CD4-positive, alpha-beta T cell (primary cell): ENCODE measurements at regions not wholly inside any gene's neighbourhood (a gene's known extent, or its start where the extent isn't known, plus 50 kb on each side); places are given as distances from the start of the nearest gene placed in this dataset.

Experiments used
- ATAC-seq: fragments of 200-7000 bp; cut with Tn5 transposase; one replicate; pipeline ENCODE4 v1.10.0; 2022; ENCODE audit warnings: mild to moderate bottlenecking; ENCODE audit not compliant: poor library complexity
- CTCF ChIA-PET: fragments of 350-600 bp; sonication (Branson Sonifier 250); formaldehyde crosslinking; loops from one replicate; lab custom pipeline; 2021; ENCODE audit warnings: antibody characterized with exemption, inconsistent platforms; lab: Charles Lee
- POLR2A ChIA-PET: fragments of 350-600 bp; sonication (Branson Sonifier 250); formaldehyde crosslinking; loops from one replicate; lab custom pipeline; 2021; ENCODE audit warnings: antibody characterized with exemption, inconsistent platforms; lab: Charles Lee
- DNase-seq, 14 experiments: peaks; one replicate each; pipeline ENCODE4 v3.0.0-alpha.2; 2013 to 2020; ENCODE audit warnings: mixed read lengths in 2 of 14
- H3K27ac ChIP-seq, 2 donors: one replicate each; pipeline versions ENCODE4 v1.5.1 to v1.7.0; 2013; ENCODE audit warnings: low read length in 2 of 2, low read depth in 1 of 2, mild to moderate bottlenecking in 1 of 2
- H3K27me3 ChIP-seq, 2 experiments: 1 replicate in 1 of 2; 2 replicates in 1 of 2; pipeline versions ENCODE4 v1.6.1 to v1.7.0; 2013; ENCODE audit warnings: low read length in 2 of 2, control low read depth in 1 of 2, mild to moderate bottlenecking in 1 of 2, moderate library complexity in 1 of 2; ENCODE audit not compliant: insufficient read depth in 2 of 2, control insufficient read depth in 1 of 2
- H3K36me3 ChIP-seq: one replicate; pipeline ENCODE4 v1.6.1; 2013; ENCODE audit warnings: low read length, control low read depth; ENCODE audit not compliant: insufficient read depth
- H3K4me1 ChIP-seq: one replicate; pipeline ENCODE4 v1.6.1; 2013; ENCODE audit warnings: low read length, control low read depth; ENCODE audit not compliant: insufficient read depth
- H3K4me3 ChIP-seq: one replicate; pipeline ENCODE4 v1.5.1; 2013; ENCODE audit warnings: mild to moderate bottlenecking, low read length, moderate library complexity
- H3K9me3 ChIP-seq, 2 experiments: 1 replicate in 1 of 2; 2 replicates in 1 of 2; pipeline versions ENCODE4 v1.6.1 to v1.7.0; 2013; ENCODE audit warnings: low read length in 2 of 2, mild to moderate bottlenecking in 2 of 2, control low read depth in 1 of 2, moderate library complexity in 1 of 2; ENCODE audit not compliant: control insufficient read depth in 1 of 2, insufficient read depth in 1 of 2
- H3K27ac Mint-ChIP-seq: one replicate; pipeline ENCODE4 v1.8.0; 2020; ENCODE audit warnings: mixed read lengths
- H3K27me3 Mint-ChIP-seq: one replicate; pipeline ENCODE4 v1.8.0; 2021; ENCODE audit warnings: mixed read lengths
- H3K36me3 Mint-ChIP-seq: one replicate; pipeline ENCODE4 v1.8.0; 2021; ENCODE audit warnings: low read depth, mixed read lengths
- H3K4me1 Mint-ChIP-seq: one replicate; pipeline ENCODE4 v1.8.0; 2021; ENCODE audit warnings: low read depth, mixed read lengths
- H3K4me3 Mint-ChIP-seq: one replicate; pipeline ENCODE4 v1.8.0; 2020; ENCODE audit warnings: mild to moderate bottlenecking, mixed read lengths
- H3K9me3 Mint-ChIP-seq: one replicate; pipeline ENCODE4 v1.8.0; 2020; ENCODE audit warnings: mixed read lengths
- intact Hi-C, 2 experiments: fragments of 100-400 bp; cut with DNase I in 1 of 2; cut with micrococcal nuclease in 1 of 2; formaldehyde crosslinking; loops; one replicate each; pipeline versions ENCODE4 v1.15.1 to v1.9.0; 2023 to 2025; cut with DNase I, micrococcal nuclease
- TF ChIP-seq, protein P1 (sequence below): fragments of 200-600 bp; IDR thresholded peaks from one replicate; pipeline ENCODE4 v1.8.0; 2022; ENCODE audit warnings: antibody characterized with exemption, mild to moderate bottlenecking

- Mint-ChIP-seq H3K9me3 (no peaks in the 10 kb centered on the region), H3K4me3 (no peak overlapping the region), H3K36me3 (no peaks in the 10 kb centered on the region), H3K27me3 (no peaks in the 10 kb centered on the region), H3K4me1 (peaks cover 5% of the 10 kb centered on the region), H3K27ac (no peak overlapping the region)
- Histone ChIP-seq H3K36me3 (no peaks in the 10 kb centered on the region), H3K9me3 (no peaks in the 10 kb centered on the region), H3K4me3 (no peak overlapping the region), H3K27ac (no peak overlapping the region), H3K4me1 (no peaks in the 10 kb centered on the region), H3K27me3 (no peaks in the 10 kb centered on the region)
- DNase-seq (no peak), ATAC-seq (no peak)
- CTCF ChIA-PET: no interaction called here
- TF ChIP-seq, protein P1, sequence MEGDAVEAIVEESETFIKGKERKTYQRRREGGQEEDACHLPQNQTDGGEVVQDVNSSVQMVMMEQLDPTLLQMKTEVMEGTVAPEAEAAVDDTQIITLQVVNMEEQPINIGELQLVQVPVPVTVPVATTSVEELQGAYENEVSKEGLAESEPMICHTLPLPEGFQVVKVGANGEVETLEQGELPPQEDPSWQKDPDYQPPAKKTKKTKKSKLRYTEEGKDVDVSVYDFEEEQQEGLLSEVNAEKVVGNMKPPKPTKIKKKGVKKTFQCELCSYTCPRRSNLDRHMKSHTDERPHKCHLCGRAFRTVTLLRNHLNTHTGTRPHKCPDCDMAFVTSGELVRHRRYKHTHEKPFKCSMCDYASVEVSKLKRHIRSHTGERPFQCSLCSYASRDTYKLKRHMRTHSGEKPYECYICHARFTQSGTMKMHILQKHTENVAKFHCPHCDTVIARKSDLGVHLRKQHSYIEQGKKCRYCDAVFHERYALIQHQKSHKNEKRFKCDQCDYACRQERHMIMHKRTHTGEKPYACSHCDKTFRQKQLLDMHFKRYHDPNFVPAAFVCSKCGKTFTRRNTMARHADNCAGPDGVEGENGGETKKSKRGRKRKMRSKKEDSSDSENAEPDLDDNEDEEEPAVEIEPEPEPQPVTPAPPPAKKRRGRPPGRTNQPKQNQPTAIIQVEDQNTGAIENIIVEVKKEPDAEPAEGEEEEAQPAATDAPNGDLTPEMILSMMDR: no peak
- POLR2A ChIA-PET: no interaction called here
- intact Hi-C loops: no loop called here
Observed at GRCh38 chr3:31193429-31193828, 299.0 kb upstream of the GADL1 start.

DNA sequence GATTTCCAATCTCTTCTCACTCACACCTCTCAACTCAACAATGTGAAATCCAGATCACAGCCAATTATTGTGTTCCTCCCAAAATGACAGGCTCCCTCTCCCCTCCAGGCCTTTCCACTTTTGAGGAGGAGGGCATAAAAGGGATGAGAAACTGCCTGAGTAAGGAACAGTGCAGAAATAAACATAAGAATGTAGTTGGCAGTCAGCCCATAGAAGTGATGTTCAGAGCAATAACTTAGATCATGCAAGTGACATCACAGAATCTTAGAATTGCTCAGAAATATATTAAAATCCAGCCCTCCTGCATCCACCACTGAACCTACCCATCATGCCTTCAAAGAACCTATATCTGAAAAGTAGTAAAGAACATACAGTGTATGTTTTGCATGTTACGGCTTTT lies 299.4 kb upstream of the GADL1 start:
- H3K36me3 ChIP-seq: no peaks in the 10 kb centered on the region
- TF ChIP-seq, protein P1: no peak
- Mint-ChIP-seq H3K36me3 (no peaks in the 10 kb centered on the region), H3K27ac (no peak overlapping the region), H3K27me3 (no peaks in the 10 kb centered on the region), H3K4me3 (no peak overlapping the region), H3K4me1 (peaks cover 5% of the 10 kb centered on the region), H3K9me3 (no peaks in the 10 kb centered on the region)
- no peaks in the 10 kb centered on the region for H3K27me3 ChIP-seq
- no peaks in the 10 kb centered on the region for H3K4me1 ChIP-seq
- no peaks in the 10 kb centered on the region for H3K9me3 ChIP-seq
- ChIA-PET CTCF (no interaction called here), POLR2A (no interaction called here)
- DNase-seq (no peak), ATAC-seq (no peak)
- H3K4me3 ChIP-seq: no peak overlapping the region
- H3K27ac ChIP-seq: no peak overlapping the region
- intact Hi-C loops: no loop called here

DNA sequence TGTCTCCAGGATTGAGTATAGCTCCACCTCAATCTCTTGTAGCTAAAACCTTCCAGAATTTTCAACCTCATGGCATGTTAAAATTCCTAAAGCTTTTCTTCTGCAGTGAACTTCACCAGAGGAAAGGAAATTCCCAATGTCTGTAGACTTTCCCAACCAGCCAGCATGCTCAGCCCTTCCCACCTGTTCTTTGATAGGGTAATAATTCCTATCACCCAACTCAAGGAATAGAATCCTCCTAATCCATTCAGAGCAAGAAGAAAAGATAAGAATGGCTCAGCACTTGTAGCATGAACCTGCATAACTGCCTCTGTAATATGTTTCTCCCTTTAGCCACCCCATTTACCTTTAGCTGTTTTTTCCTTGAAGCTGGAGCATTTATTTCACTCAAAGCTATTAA lies 301.8 kb upstream of the GADL1 start:
- H3K4me1 ChIP-seq: no peaks in the 10 kb centered on the region
- no peaks in the 10 kb centered on the region for H3K36me3 Mint-ChIP-seq
- ATAC-seq (no peak), DNase-seq (no peak)
- no peak overlapping the region for H3K4me3 Mint-ChIP-seq
- intact Hi-C loops: no loop called here
- H3K27ac ChIP-seq: no peak overlapping the region
- H3K36me3 ChIP-seq: no peaks in the 10 kb centered on the region
- no peaks in the 10 kb centered on the region for H3K27me3 ChIP-seq
- CTCF ChIA-PET: no interaction called here
- no peak overlapping the region for H3K27ac Mint-ChIP-seq
- peaks cover 0 to 3% of the 10 kb centered on the region in 2 experiments for H3K9me3 ChIP-seq
- no peaks in the 10 kb centered on the region for H3K27me3 Mint-ChIP-seq
- POLR2A ChIA-PET: interaction anchor here (0.6 kb wide), 2 partner anchors 218 to 349 kb away, joined by 3 read pairs; no protein-coding TSS in a partner anchor
- H3K9me3 Mint-ChIP-seq: peaks cover 2% of the 10 kb centered on the region
- H3K4me1 Mint-ChIP-seq: peaks cover 5% of the 10 kb centered on the region
- TF ChIP-seq, protein P1: no peak
- no peak overlapping the region for H3K4me3 ChIP-seq
